ENCODE measurements at regions not wholly inside any gene's neighbourhood (a gene's known extent, or its start where the extent isn't known, plus 50 kb on each side); places are given as distances from the start of the nearest gene placed in this dataset.

GRCh38 chr11:105274631-105275030 is 135.1 kb upstream of the CARD18 start:
- Mint-ChIP-seq H3K4me3 (ENCODE audit: unreplicated experiment) (no peak overlapping the region), H3K36me3 (ENCODE audit: low read depth) (no peaks in the 10 kb centered on the region), H3K27ac (ENCODE audit: unreplicated experiment) (no peak overlapping the region), H3K9me3 (ENCODE audit: low read depth) (peaks cover 7% of the 10 kb centered on the region), H3K27me3 (ENCODE audit: low read depth) (peaks cover 11% of the 10 kb centered on the region), H3K4me1 (ENCODE audit: low read depth) (no peaks in the 10 kb centered on the region)
- no peak for TF ChIP-seq CTCF (IDR thresholded peaks at IDR 0.05)
- DNase-seq (ENCODE audit: low spot score): no peak

- H3K27ac Mint-ChIP-seq (ENCODE audit: unreplicated experiment): no peak overlapping the region
- no peak for DNase-seq (ENCODE audit: low spot score)
- no peaks in the 10 kb centered on the region for H3K4me1 Mint-ChIP-seq (ENCODE audit: low read depth)
- H3K9me3 Mint-ChIP-seq (ENCODE audit: low read depth): peaks cover 7% of the 10 kb centered on the region
- no peak for TF ChIP-seq CTCF (IDR thresholded peaks at IDR 0.05)
- no peak overlapping the region for H3K4me3 Mint-ChIP-seq (ENCODE audit: unreplicated experiment)
- peaks cover 9% of the 10 kb centered on the region for H3K27me3 Mint-ChIP-seq (ENCODE audit: low read depth)
- no peaks in the 10 kb centered on the region for H3K36me3 Mint-ChIP-seq (ENCODE audit: low read depth)
These were observed 134.2 kb upstream of the CARD18 start for GRCh38 chr11:105273660-105274280.

DNA sequence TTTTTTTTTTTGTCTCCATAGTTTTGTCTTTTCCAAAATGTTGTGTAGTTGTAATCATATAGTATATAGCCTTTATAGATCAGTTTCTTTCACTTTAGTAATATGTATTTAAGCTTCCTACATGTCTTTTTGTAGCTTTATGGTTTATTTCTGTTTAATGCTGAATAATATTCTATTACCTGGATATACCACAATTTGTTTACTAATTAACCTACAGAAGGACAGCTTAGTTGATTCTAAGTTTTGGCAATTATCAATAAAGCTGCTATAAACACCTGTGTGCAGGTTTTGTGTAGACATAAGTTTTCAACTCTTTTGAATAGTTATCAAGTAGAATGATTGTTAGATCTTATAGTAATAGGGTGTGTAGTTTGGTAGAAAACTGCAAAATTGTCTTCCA is 130.3 kb upstream of the CARD18 start:
- DNase-seq (ENCODE audit: low spot score): no peak
- H3K27me3 Mint-ChIP-seq (ENCODE audit: low read depth): peaks cover 9% of the 10 kb centered on the region
- TF ChIP-seq CTCF (IDR thresholded peaks at IDR 0.05): no peak
- no peaks in the 10 kb centered on the region for H3K36me3 Mint-ChIP-seq (ENCODE audit: low read depth)
- no peak overlapping the region for H3K27ac Mint-ChIP-seq (ENCODE audit: unreplicated experiment)
- H3K9me3 Mint-ChIP-seq (ENCODE audit: low read depth): peaks cover 7% of the 10 kb centered on the region
- H3K4me3 Mint-ChIP-seq (ENCODE audit: unreplicated experiment): no peak overlapping the region
- H3K4me1 Mint-ChIP-seq (ENCODE audit: low read depth): no peaks in the 10 kb centered on the region

- no peaks in the 10 kb centered on the region for H3K4me1 Mint-ChIP-seq (ENCODE audit: low read depth)
- no peak overlapping the region for H3K4me3 Mint-ChIP-seq (ENCODE audit: unreplicated experiment)
- H3K36me3 Mint-ChIP-seq (ENCODE audit: low read depth): no peaks in the 10 kb centered on the region
- peaks cover 7% of the 10 kb centered on the region for H3K27me3 Mint-ChIP-seq (ENCODE audit: low read depth)
- no peak for DNase-seq (ENCODE audit: low spot score)
- peaks cover 7% of the 10 kb centered on the region for H3K9me3 Mint-ChIP-seq (ENCODE audit: low read depth)
- H3K27ac Mint-ChIP-seq (ENCODE audit: unreplicated experiment): no peak overlapping the region
- TF ChIP-seq CTCF (IDR thresholded peaks at IDR 0.05): no peak
These were observed 129.0 kb upstream of the CARD18 start for GRCh38 chr11:105268404-105269062.

DNA sequence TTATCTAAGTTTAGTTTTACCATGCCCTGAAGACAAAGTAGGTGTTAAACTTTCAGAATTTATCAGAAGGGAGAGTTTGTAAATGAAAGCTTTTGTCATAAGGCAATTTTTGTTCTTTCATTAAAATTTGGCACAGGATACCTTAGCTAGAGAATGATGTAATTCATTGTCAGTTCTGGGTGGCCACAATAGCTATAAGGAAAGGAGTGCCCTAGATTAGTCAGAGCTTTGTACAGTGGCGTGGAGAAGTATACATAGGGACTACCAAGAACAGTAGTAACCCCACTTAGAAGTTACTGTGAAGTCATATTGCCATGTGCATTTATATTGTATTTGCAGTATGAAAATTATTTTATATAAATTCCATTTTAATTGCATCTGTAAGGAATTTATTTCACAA is 126.3 kb upstream of the CARD18 start:
- H3K4me3 Mint-ChIP-seq (ENCODE audit: unreplicated experiment): no peak overlapping the region
- no peaks in the 10 kb centered on the region for H3K4me1 Mint-ChIP-seq (ENCODE audit: low read depth)
- H3K27me3 Mint-ChIP-seq (ENCODE audit: low read depth): peaks cover 14% of the 10 kb centered on the region
- no peaks in the 10 kb centered on the region for H3K36me3 Mint-ChIP-seq (ENCODE audit: low read depth)
- TF ChIP-seq CTCF (IDR thresholded peaks at IDR 0.05): no peak
- peaks cover 2% of the 10 kb centered on the region for H3K9me3 Mint-ChIP-seq (ENCODE audit: low read depth)
- DNase-seq (ENCODE audit: low spot score): no peak
- no peak overlapping the region for H3K27ac Mint-ChIP-seq (ENCODE audit: unreplicated experiment)
